ENCODE measurements at regions not wholly inside any gene's neighbourhood (a gene's known extent, or its start where the extent isn't known, plus 50 kb on each side); places are given as distances from the start of the nearest gene placed in this dataset.
"Not testable (repeated sequence)": the region's sequence is repeated elsewhere in the genome, so short reads cannot be mapped to it uniquely, and the experiment has no call there.

DNA sequence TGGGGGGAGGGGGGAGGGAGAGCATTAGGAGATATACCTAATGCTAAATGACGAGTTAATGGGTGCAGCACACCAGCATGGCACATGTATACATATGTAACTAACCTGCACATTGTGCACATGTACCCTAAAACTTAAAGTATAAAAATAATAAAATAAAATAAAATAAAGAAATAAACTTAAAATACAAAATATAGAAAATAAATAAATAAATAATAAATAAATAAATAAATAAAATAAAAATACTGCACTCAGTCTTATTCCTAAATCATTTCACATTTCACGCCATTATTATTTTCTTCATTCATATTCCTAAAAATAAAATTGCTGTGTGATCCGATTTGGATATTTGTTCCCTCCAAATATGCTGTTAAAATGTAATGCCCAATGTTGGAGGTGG lies 156.5 kb upstream of the CCNG1 start:
- DNase-seq (ENCODE audit: low spot score), result not testable (repeated sequence)

DNA sequence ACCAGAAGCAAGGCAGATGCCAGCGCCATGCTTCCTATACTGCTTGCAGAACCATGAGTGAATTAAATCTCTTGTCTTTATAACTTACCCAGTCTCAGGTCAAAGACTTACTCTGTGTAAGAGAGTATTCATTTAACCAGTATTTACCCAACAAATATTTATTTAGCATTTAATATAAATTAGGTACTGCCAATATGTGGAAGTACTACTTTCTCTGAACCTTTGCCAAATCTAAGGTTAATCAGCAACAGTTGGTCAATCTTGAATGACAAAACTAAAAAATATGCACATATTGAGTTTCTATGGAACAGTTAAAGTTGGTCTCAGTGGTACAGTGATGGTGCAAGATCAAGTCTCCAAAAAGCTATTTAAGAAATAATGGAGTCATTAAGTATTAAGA lies 155.9 kb upstream of the CCNG1 start:
- DNase-seq (ENCODE audit: low spot score), result no peak

DNA sequence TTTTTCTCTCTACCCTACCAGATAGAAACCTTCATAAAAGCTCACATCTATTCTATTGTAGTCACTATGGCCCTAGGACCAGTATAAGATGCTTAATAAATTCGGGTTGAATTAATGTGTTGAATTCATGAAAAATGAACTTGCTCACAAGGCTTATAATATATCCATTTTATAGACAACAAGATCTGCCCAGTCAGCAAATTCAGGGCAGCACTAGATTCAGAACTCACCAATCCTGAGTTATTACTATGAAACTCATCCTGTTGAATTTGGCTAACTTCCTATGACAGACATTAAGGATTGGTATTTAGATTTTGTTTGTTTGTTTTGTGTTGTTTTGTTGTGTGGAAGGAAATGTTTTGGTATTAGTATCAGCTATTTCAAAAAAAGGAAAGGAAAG lies 143.6 kb upstream of the CCNG1 start:
- DNase-seq (ENCODE audit: low spot score), result no peak

DNA sequence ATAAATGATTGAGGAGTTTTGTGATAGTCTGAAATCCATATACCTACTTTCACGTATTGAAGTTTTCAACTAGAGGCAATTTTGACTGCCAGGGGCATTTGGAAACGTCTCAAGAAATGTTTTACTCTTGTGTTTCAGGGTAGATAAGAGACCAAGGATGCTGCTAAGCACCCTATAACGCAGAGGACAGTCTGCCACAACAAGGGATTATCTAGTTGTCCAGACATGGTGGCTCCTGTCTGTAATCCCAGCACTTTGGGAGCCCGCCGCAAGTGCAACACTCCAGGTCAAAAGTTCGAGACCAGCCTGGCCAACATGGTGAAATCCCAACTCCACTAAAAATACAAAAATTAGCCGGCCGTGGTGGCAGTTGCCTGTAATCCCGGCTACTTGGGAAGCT lies 133.7 kb upstream of the CCNG1 start:
- DNase-seq (ENCODE audit: low spot score), result no peak

DNA sequence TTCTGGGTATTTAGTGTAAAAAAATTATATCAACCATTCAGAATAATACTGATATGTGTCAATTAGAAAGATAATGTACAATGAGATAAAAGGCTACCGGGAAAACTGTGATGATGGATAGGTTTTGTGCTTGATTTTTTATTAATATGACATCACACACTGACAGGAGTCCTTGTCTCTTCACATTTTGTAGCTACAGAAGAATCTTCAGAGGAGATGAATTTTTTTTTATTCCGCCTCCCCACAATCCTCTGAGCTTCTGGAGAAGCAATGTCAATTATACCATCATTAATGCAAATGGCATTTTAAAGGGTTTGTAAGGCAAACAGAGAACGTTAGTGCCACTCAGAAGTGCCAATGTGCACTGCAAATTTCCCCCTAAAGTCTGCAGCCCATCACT lies 131.7 kb upstream of the CCNG1 start:
- no peak for DNase-seq (ENCODE audit: low spot score)

DNA sequence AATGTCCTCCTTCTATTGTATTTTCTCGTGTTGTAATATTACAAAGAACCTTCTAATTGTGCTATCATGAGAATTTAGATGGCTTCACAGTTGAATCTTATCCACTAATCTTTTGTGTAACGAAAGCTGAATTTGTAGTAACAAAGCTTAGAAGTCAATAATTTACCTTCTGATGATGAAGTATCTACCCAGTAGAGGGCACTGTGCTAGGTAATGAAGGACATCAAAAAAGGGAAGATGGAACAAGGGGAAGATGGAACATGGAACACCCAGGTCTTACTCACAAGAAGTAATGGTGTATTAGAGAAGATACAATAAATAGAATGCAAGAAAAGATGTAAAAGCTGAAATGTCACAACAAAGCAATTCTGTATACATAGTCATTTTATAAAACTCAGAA lies 131.0 kb upstream of the CCNG1 start:
- peak; percentile 10 for DNase-seq (ENCODE audit: low spot score)

DNA sequence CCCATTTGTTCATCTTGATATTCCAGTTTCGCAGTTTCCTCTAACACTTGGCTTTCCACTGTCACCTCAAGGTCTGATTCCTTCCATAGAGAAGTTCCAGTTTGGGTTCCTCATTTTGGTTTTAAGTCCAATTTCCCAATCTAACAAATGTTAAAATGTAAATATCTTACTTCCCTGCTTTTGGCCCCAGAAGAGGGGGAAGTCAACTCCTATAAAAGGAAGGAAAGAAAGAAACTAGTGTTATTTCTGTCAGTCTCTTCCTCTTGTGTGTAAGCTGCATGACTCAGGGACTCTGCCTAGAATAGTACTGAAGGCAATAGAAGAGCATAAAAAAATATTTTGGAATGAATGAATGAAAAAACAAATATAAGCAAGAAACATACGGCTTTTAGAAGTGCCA lies 127.5 kb upstream of the CCNG1 start:
- DNase-seq (ENCODE audit: low spot score), result no peak

DNA sequence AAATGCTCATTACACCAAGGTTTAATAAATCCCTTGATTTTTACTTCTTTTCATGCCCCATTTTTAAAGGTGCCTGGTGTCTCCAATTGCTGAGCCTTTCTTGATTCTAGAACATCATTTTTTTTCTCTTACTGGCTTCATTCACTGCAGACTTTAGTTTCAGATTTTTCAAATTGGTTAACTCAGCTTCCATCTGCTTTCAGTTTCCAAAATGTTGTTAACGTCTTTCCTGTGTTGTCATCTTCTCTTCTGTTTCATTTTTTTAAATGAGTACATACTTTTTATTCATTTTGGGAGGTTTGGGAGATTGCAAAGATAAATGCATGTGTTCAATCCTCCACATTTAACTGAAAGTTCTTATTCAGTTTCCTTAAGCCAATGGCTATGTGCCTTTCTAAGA lies 126.4 kb upstream of the CCNG1 start:
- DNase-seq (ENCODE audit: low spot score), result no peak

DNA sequence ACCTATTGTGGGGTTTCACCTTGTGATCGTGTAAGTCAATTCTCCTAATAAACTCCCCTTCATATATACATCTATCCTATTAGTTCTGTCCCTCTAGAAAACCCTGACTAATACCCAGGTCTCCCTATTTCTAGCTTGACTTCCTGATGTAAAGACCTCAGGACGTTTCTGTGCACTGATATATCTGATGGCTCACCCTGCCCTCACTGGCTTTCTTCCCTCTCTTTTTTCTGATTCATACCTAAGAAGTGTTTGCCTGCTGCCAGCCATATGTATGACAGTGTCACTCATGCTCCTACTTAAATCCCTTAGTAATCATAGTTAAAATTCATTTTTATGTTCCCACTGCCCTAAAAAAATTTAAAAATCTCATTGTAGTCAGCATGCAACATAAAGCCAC lies 124.8 kb upstream of the CCNG1 start:
- no peak for DNase-seq (ENCODE audit: low spot score)

DNA sequence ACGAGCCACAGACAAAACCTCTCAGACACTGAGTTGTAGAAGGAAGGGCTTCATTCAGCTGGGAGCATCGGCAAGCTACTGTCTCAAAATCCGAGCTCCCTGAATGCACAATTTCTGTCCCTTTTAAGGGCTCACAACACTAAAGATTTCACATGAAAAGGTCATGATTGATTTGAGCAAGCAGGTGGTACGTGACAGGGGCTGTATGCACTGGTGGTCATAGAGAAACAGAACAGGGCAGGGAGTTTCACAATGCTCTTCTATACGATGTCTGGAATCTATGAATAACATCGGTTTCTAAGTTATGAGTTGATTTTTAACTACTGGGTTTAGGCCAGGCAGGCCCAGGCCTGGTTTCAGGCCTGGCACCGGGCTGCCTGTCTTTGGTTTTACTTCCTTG lies 124.3 kb upstream of the CCNG1 start:
- DNase-seq (ENCODE audit: low spot score), result not testable (repeated sequence)

DNA sequence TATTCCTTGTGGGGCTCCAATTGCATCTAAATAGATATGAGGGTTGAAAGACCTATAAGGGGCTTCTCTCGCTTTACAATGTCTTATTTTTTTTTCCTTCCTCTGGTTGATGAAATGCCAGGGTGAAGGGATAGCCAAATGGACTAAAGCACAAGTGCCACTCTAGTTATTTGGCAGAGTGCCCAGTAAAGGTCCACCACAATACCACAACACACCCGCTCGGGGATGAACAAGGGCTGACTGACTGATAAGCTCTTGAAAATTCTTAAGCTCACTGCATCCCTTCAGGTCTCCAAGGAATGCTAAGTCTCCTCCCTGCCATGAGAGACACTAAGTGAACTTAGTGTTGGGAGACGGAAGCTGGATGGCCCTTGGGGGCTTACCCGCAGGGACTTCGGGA lies 121.0 kb upstream of the CCNG1 start:
- DNase-seq (ENCODE audit: low spot score), result not testable (repeated sequence)

DNA sequence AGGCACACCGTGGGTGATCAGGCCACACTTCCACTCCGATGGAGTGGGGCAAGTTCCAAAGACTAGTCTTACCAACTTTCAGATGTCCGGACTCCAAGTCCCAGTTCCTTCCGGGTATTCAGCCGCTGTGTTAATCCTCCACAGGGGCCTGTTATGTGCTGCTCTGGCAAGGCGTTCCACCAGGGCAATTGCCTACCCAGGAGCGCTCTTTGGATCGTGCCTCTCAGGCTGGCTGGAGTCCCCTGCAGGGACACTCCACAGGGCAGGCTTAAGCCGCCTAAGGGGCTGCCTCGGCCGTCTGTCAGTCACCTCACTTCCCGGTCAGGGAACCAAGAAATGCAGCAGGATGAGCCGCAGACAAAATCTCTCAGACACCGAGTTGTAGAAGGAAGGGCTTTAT lies 118.7 kb upstream of the CCNG1 start:
- no peak for DNase-seq (ENCODE audit: low spot score)

DNA sequence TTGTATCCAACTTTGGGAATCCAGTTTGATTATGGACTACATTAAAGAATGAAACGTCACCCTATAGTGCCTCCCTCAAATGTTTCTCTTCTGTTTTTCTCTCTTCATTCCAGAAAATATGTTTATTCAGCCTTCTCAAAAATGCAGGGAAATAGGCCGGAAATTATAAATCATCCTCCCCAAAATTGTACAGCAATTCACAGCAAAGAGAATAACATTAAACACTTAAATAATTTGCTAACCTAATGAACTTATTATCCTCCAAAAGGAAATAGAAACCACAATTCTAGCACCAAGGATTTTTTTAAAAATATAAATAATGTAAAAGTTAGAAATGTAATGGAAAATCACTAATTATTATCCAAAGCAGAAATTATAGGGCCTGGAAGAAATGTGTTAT lies 115.9 kb upstream of the CCNG1 start:
- no peak for DNase-seq (ENCODE audit: low spot score)

DNA sequence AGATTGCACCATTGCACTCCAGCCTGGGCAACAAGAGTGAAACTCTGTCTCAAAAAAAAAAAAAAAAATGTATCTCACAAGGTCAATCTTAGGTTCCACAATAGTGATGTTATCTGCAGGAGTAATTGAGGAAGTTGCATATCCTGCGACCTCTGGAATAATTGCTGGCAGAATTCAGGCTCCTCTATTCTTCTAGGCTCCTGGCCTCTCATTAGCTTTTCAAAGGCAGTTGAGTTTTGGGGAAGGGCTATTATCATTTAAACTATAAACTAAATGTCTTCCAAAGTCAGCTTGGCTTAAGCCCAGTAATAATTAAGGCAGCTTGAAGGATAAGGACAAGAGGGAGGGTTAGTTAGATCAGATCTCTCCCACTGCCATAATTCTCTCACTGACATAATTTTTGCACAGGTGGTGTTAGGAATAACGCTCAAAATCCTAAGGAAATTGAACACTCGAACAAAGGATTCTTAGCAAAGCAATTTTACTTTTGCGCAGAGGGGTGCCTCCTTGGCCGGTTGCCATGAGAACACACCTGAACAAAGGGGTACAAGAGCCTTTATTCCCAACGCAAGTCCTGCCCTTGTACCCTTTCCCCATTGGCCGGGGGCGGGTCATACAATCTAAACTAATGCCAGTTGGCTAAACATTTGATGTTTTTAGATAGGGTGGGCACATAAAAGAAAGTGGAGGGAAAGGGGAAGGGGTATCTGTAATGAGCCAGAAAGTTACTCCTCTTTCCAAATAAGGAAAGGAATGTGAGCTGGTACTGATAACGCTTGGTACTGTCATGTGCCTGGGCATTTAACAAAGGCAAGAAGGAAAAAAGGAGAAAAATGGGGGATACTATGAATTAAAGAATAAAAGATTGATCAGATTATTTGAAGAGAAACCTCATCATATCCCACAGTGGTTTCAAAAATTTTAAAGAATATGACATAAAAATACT lies 106.4 kb upstream of the CCNG1 start:
- DNase-seq (ENCODE audit: low spot score), result no peak

DNA sequence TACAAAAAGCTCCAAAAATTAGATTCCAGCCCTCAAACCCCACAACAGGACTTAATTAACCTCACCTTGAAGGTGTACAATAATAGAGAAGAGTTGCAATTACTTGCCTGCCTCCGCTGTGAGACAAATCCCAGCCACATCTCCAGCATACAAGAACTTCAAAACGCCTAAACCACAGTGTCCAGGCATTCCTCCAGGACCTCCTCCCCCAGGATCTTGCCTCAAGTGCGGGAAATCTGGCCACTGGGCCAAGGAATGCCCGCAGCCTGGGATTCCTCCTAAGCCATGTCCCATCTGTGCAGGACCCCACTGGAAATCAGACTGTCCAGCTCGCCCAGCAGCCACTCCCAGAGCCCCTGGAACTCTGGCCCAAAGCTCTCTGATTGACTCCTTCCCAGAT lies 101.3 kb upstream of the CCNG1 start:
- DNase-seq (ENCODE audit: low spot score), result not testable (repeated sequence)

DNA sequence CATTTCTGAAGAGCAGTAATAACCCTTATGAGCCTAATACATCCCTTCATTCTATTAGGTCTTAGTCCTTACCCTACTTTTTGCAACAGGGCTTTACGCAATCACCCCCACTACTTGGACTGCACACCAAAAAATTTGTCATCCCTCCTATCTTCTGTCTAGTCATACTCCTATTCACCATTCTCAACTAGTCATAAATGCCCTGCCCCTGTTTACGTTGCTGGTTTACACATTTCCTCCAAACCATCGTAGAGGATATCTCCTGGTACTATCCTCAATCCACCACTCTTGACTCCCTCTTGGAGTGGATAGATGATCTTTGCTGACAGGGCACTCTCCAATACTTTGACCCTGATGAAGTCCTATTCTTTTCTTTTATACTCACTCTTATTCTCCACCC lies 98.2 kb upstream of the CCNG1 start:
- no peak for DNase-seq (ENCODE audit: low spot score)

DNA sequence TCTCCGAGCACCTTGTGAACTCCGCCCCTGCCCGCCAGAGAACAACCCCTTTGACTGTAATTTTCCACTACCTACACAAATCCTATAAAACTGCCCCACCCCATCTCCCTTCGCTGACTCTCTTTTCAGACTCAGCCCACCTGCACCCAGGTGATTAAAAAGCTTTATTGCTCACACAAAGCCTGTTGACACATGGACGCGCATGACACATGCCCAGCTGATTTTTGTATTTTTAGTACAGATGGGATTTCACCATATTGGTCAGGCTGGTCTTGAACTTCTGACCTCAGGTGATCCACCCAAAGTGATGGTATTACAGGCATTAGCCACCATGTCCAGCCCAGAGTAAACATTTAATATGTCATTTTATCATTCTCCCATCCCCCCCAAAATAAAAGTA lies 97.0 kb upstream of the CCNG1 start:
- not testable (repeated sequence) for DNase-seq (ENCODE audit: low spot score)

DNA sequence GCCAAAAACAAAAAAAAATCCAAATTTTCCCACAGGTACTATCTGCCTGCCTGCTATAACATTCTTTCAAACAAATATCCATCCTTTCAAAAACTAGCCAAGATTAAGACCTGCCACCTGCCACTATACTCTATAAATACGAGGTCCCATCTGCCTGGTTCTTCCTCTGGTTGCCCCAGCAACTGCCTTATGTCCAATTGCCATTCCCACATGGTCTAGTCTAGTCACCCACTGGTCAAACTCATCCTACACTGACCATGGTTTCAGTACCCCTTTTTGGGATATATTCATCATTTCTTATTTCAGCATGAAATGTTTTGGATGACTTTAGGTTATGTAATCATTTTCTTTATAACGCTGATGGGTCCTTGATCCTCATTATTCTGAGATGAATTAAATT lies 95.1 kb upstream of the CCNG1 start:
- DNase-seq (ENCODE audit: low spot score), result no peak

DNA sequence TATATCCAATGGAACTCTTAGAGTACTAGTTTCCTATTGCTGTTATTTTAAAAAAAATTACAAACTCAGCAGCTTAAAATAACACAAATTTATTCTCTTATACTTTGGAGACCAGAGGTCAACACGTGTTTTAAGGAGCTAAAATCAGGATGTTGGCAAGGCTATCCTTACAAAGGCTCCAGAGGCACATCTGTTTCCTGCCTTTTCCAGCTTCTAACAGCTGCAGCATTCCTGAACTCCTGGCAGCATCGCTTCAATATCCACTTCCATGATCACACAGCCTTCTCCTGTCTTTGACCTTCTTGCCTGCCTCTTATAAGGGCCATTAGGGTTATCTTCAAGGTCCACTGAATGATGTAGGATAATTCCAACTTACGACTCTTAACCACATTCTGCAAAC lies 92.2 kb upstream of the CCNG1 start:
- DNase-seq (ENCODE audit: low spot score), result no peak

DNA sequence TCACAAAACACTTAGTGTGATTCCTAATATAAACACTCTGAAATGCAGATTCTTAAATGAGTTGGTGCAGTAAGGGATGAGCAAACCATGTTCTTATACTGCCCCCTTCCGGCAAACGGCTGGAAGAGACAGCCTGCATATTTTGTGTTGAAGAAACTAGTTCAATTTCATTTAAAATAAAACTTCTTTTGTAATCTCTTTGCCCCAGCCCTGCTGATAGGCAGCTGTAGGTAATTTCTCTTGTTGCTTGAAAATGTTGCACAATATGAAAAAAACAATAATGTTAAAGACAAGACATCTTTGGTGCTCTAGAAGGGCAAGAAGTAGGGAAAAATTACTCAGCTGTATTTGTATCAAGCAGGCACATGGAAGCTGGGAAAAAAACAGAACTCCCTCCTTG lies 89.7 kb upstream of the CCNG1 start:
- peak; percentile 45 for DNase-seq (ENCODE audit: low spot score)

DNA sequence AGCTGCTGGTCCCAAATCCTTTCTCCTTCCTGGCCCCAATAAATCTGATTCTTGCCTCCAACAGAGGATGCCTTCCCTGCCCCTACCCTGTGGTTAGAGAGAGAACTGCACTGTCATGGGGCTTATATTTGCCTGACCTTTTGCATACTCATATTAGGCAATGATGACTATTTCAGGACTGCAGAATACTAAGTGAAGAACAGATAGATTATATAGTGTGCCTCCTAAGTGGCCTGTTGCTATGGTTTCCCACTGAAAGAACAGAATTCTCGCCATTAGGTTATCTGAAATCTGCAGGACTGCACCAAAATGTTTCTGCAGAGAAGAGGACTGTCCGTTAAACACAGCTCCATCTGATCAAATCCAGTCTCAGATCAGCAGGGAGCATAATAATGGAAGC lies 87.3 kb upstream of the CCNG1 start:
- no peak for DNase-seq (ENCODE audit: low spot score)

DNA sequence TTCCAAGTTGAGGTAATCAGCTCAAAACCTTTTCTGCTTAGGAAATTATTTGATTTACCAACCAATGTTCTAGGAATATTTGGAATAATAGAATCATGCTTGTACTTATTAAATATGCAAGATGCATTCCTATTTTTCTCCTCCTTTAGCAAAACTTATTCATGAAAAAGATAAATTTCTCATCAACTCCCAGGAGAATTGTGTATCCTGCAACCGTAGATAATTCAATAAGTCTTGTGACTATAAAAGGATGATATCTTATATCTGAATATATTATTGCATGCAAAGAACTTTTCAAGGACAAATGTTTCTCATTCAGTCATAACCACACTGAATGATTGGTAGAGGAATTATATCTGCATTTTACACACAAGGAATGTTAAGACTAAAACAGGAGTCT lies 84.9 kb upstream of the CCNG1 start:
- DNase-seq (ENCODE audit: low spot score), result no peak

DNA sequence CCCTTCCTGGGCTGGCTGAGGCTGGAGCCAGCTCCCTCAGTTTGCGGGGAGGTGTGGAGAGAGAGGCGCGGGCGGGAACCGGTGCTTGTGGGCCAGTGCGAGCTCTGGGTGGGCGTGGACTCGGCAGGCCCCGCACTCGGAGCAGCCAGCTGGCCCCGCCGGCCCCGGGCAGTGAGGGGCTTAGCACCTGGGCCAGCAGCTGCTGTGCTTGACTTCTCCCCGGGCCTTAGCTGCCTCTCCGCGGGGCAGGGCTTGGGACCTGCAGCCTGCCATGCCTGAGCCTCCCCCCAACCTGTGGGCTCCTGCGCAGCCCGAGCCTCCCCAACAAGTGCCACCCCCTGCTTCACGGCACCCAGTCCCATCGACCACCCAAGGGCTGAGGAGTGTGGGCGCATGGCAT lies 81.6 kb upstream of the CCNG1 start:
- DNase-seq (ENCODE audit: low spot score), result not testable (repeated sequence)

DNA sequence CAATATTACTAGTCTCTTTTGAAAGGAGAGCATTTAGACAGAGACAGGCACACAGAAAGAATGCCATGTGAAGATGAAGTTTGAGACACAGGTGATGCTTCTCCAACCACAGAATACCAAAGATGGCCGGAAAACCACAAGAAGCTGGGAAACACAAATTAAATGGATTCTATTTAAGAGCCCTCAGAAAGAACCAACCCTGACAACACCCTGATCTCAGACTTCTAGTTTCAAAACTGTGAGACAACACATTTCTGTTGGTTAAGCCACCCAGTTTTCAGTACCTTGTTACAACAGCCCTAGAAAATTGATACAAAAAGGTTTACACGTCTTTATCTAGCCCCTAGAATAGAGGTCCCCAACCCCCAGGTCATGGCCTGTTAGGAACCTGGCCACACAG lies 79.8 kb upstream of the CCNG1 start:
- no peak for DNase-seq (ENCODE audit: low spot score)

All from hematopoietic multipotent progenitor cell treated with erythropoietin and hydrocortisone succinate and interleukin-3 and kit ligand, for 17 days (in vitro differentiated cells).